ENCODE measurements at regions not wholly inside any gene's neighbourhood (a gene's known extent, or its start where the extent isn't known, plus 50 kb on each side); places are given as distances from the start of the nearest gene placed in this dataset.

DNA sequence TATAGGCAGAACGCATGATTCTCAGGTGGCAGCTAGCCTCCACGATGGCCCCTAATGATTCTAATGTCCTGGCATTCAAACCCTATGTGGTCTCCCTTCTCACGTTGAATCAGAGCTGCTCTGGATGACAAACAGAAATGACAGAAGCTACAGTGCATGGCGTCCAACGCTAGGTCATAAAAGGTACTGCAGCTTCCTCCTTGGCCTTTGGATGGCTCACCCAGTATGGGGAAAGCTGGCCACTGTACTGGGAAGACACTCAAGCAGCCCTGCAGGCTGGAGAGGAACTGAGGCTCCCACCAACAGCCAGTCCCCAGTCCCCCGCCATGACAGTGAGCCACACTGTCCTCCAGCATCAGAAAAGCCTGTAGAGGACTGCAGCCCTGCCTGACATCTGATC is 286.3 kb downstream of the FAM43A start:
- Histone ChIP-seq H3K4me1 (ENCODE audit: low read depth) (no peaks in the 10 kb centered on the region), H3K36me3 (ENCODE audit: low read depth) (no peaks in the 10 kb centered on the region), H3K4me3 (no peak overlapping the region), H3K9me3 (no peaks in the 10 kb centered on the region)
- TF ChIP-seq, protein P1, sequence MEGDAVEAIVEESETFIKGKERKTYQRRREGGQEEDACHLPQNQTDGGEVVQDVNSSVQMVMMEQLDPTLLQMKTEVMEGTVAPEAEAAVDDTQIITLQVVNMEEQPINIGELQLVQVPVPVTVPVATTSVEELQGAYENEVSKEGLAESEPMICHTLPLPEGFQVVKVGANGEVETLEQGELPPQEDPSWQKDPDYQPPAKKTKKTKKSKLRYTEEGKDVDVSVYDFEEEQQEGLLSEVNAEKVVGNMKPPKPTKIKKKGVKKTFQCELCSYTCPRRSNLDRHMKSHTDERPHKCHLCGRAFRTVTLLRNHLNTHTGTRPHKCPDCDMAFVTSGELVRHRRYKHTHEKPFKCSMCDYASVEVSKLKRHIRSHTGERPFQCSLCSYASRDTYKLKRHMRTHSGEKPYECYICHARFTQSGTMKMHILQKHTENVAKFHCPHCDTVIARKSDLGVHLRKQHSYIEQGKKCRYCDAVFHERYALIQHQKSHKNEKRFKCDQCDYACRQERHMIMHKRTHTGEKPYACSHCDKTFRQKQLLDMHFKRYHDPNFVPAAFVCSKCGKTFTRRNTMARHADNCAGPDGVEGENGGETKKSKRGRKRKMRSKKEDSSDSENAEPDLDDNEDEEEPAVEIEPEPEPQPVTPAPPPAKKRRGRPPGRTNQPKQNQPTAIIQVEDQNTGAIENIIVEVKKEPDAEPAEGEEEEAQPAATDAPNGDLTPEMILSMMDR (IDR thresholded peaks at IDR 0.05), result no peak
- DNase-seq, result no peak
- intact Hi-C loops (cut with DNase I, micrococcal nuclease), result no loop called here
- ATAC-seq, result peak; percentile 33

DNA sequence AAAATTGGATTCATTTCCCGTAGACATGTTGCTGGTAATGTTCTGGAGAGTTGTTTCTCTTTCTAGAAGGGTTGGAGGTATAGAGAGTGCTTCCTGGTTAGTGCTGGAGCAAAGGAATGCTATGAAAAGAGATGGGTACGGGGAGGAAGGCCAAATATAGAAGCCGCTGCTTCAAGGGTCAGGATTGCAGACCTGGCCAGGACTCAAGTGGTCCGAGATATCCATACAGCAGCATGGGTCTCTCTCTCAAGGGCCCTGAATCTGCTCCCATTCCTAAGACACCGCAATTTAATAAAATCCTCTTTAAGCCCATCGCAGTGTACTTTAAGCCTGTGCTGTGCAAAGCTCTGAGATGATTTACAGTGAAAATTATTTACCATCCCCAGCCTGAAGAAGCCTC is 287.0 kb downstream of the FAM43A start:
- Histone ChIP-seq H3K4me3 (no peak overlapping the region), H3K36me3 (ENCODE audit: low read depth) (no peaks in the 10 kb centered on the region), H3K4me1 (ENCODE audit: low read depth) (no peaks in the 10 kb centered on the region), H3K9me3 (no peaks in the 10 kb centered on the region)
- DNase-seq, result no peak
- no peak for ATAC-seq
- TF ChIP-seq, protein P1 (IDR thresholded peaks at IDR 0.05), result no peak
- intact Hi-C loops (cut with DNase I, micrococcal nuclease), result no loop called here

DNA sequence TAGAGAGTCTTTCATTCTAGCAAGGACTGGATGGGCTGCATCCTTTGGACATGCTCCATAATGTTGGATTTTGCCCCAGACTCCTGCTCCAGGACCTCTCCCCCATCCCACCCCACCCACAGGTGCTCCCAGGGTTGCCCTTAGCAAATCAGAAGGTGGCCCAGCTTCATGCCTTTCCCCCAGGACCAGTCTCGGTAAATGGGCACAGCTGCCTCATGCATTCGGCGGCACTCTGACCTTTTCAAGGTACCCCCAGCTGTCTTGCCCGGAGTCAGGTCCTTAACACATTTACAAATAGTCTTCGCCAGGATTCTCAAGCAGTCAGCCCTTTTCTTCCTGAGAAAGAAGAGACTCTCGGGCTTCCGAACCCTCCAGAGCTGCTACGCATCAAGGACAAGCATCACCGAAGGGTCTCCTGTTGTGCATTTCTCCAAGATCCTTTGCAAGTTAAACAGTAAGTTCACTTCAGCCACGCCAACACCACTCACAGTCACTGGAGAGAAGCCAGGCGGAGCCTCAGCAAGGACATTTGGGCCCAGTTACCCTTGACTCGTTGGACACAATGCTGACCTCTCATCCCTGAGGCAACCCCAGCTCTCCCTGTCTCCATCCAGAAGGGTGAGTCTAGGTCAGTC is 287.8 kb downstream of the FAM43A start:
- ATAC-seq (no peak), DNase-seq (no peak)
- Histone ChIP-seq H3K4me3 (no peak overlapping the region), H3K36me3 (ENCODE audit: low read depth) (no peaks in the 10 kb centered on the region), H3K4me1 (ENCODE audit: low read depth) (no peaks in the 10 kb centered on the region), H3K9me3 (no peaks in the 10 kb centered on the region)
- TF ChIP-seq, protein P1 (IDR thresholded peaks at IDR 0.05), result no peak
- intact Hi-C loops (cut with DNase I, micrococcal nuclease), result no loop called here

DNA sequence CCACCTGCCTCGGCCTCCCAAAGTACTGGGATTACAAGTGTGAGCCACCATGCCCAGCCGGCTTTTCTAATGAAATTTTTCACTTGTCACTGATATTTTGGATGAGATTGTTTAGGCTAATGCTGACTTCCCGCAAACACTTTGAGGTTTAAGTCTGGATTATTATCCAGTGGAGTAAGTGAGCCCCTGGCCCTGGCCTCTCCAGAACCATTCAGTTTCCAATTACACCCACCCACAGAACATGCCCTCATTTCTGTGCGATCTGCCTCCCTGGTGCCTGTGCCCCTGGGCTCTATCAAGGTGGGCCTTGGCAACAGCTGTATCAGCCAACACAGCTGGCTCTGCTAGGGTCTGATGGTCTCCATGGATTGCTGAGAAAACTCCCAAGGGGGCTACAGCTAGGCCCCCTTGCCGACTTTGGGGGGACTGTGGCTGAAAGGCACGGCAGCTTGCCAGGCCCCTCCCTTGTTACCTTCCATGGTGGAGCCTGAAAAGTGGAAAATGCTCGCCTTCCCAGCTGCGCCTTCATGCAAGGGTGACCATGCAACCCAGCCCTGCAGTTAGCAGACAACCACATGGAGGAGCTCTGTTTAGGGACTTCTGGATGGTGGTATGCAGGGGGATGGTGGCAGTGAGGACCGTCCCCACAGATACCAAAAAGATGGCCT is 288.9 kb downstream of the FAM43A start:
- ATAC-seq (no peak), DNase-seq (no peak)
- Histone ChIP-seq H3K36me3 (ENCODE audit: low read depth) (no peaks in the 10 kb centered on the region), H3K4me3 (no peak overlapping the region), H3K4me1 (ENCODE audit: low read depth) (no peaks in the 10 kb centered on the region), H3K9me3 (no peaks in the 10 kb centered on the region)
- intact Hi-C loops (cut with DNase I, micrococcal nuclease), result no loop called here
- TF ChIP-seq, protein P1 (IDR thresholded peaks at IDR 0.05), result no peak

DNA sequence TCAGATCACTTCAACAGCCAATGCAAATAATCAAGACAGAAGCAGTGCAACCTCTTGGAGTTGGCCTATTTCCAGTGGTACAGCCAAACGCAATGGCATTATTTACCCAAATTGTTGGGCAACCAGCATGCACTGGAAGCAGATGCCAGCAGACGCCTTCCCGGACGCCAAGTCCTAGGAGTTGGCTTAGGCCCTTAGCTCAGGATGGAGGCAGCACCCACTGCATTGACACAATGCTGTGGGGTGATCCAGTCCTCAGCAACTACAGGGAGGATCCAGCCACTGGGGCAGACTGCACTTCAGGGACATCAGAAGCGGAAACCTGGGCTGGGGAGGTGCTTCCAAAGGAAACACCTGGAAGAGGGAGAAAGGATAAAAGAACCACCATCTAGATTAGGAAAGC is 290.4 kb downstream of the FAM43A start:
- Histone ChIP-seq H3K4me1 (ENCODE audit: low read depth) (no peaks in the 10 kb centered on the region), H3K36me3 (ENCODE audit: low read depth) (no peaks in the 10 kb centered on the region), H3K9me3 (no peaks in the 10 kb centered on the region), H3K4me3 (no peak overlapping the region)
- ATAC-seq (no peak), DNase-seq (no peak)
- TF ChIP-seq, protein P1 (IDR thresholded peaks at IDR 0.05), result no peak
- intact Hi-C loops (cut with DNase I, micrococcal nuclease), result no loop called here
